ENCODE measurements at regions not wholly inside any gene's neighbourhood (a gene's known extent, or its start where the extent isn't known, plus 50 kb on each side); places are given as distances from the start of the nearest gene placed in this dataset.

- H3K4me1 Mint-ChIP-seq (ENCODE audit: low read depth) = no peaks in the 10 kb centered on the region
- POLR2A ChIA-PET = no interaction called here
- peaks cover 9% of the 10 kb centered on the region for H3K27me3 Mint-ChIP-seq
- no peaks in the 10 kb centered on the region for H3K36me3 Mint-ChIP-seq (ENCODE audit: low read depth)
- no peaks in the 10 kb centered on the region for H3K4me1 ChIP-seq (ENCODE audit: insufficient read depth, low read length)
- ATAC-seq (ENCODE audit: poor library complexity) = no peak
- no peak overlapping the region for H3K27ac ChIP-seq (ENCODE audit: low read depth in 1 of 2, low read length in 2 of 2)
- H3K36me3 ChIP-seq (ENCODE audit: insufficient read depth, low read length) = no peaks in the 10 kb centered on the region
- no peaks in the 10 kb centered on the region for H3K27me3 ChIP-seq (ENCODE audit: control insufficient read depth in 1 of 2, insufficient read depth in 2 of 2, low read length in 2 of 2)
- H3K9me3 Mint-ChIP-seq = no peaks in the 10 kb centered on the region
- no peak overlapping the region for H3K4me3 ChIP-seq (ENCODE audit: low read length)
- TF ChIP-seq, protein P1, sequence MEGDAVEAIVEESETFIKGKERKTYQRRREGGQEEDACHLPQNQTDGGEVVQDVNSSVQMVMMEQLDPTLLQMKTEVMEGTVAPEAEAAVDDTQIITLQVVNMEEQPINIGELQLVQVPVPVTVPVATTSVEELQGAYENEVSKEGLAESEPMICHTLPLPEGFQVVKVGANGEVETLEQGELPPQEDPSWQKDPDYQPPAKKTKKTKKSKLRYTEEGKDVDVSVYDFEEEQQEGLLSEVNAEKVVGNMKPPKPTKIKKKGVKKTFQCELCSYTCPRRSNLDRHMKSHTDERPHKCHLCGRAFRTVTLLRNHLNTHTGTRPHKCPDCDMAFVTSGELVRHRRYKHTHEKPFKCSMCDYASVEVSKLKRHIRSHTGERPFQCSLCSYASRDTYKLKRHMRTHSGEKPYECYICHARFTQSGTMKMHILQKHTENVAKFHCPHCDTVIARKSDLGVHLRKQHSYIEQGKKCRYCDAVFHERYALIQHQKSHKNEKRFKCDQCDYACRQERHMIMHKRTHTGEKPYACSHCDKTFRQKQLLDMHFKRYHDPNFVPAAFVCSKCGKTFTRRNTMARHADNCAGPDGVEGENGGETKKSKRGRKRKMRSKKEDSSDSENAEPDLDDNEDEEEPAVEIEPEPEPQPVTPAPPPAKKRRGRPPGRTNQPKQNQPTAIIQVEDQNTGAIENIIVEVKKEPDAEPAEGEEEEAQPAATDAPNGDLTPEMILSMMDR (IDR thresholded peaks at IDR 0.05) = no peak
- no peak for DNase-seq
- H3K9me3 ChIP-seq (ENCODE audit: control insufficient read depth in 1 of 2, insufficient read depth in 1 of 2, low read length in 2 of 2) = peaks cover 0 to 31% of the 10 kb centered on the region in 2 experiments
- H3K27ac Mint-ChIP-seq = no peak overlapping the region
- no peak overlapping the region for H3K4me3 Mint-ChIP-seq
- intact Hi-C loops (cut with DNase I, micrococcal nuclease) = no loop called here
- CTCF ChIA-PET = no interaction called here
These were observed 103.8 kb upstream of the C14orf180 start for GRCh38 chr14:104475802-104476201.

DNA sequence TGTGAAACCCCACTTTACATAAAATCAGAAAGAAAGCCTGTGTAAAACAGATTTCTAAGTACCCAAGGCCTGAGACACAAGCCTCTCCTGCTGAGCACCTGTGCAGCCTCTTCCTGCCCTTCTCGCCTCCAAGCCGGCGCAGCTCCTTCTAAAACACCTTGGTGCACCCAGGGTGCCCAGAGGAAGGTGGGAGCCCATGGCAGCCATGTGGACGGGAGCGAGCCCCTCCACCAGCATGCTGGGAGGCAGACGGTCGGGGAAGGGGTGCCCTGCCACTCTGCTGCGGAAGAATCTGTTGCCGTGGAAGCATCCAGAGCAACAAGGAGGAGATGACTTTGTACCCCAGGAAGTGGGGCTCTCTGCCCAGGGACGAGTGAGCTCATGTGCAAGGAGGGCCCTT is 103.1 kb upstream of the C14orf180 start:
- no peaks in the 10 kb centered on the region for H3K27me3 ChIP-seq (ENCODE audit: control insufficient read depth in 1 of 2, insufficient read depth in 2 of 2, low read length in 2 of 2)
- ATAC-seq (ENCODE audit: poor library complexity) = no peak

GRCh38 chr14:104477117-104477623 is 102.4 kb upstream of the C14orf180 start:
- no peaks in the 10 kb centered on the region for H3K36me3 ChIP-seq (ENCODE audit: insufficient read depth, low read length)
- TF ChIP-seq, protein P1 (IDR thresholded peaks at IDR 0.05) = no peak
- POLR2A ChIA-PET = no interaction called here
- H3K4me1 Mint-ChIP-seq (ENCODE audit: low read depth) = no peaks in the 10 kb centered on the region
- no peak overlapping the region for H3K27ac Mint-ChIP-seq
- H3K9me3 Mint-ChIP-seq = no peaks in the 10 kb centered on the region
- CTCF ChIA-PET = no interaction called here
- intact Hi-C loops (cut with DNase I, micrococcal nuclease) = no loop called here
- peaks cover 9% of the 10 kb centered on the region for H3K27me3 Mint-ChIP-seq
- peaks cover 10 to 40% of the 10 kb centered on the region in 2 experiments for H3K9me3 ChIP-seq (ENCODE audit: control insufficient read depth in 1 of 2, insufficient read depth in 1 of 2, low read length in 2 of 2)
- no peaks in the 10 kb centered on the region for H3K27me3 ChIP-seq (ENCODE audit: control insufficient read depth in 1 of 2, insufficient read depth in 2 of 2, low read length in 2 of 2)
- DNase-seq = no peak
- H3K4me3 ChIP-seq (ENCODE audit: low read length) = no peak overlapping the region
- no peak for ATAC-seq (ENCODE audit: poor library complexity)
- no peaks in the 10 kb centered on the region for H3K36me3 Mint-ChIP-seq (ENCODE audit: low read depth)
- H3K4me1 ChIP-seq (ENCODE audit: insufficient read depth, low read length) = no peaks in the 10 kb centered on the region
- no peak overlapping the region for H3K4me3 Mint-ChIP-seq
- no peak overlapping the region for H3K27ac ChIP-seq (ENCODE audit: low read depth in 1 of 2, low read length in 2 of 2)

More for the DNA sequence above, 103.1 kb upstream of the C14orf180 start:
- Histone ChIP-seq H3K9me3 (ENCODE audit: control insufficient read depth in 1 of 2, insufficient read depth in 1 of 2, low read length in 2 of 2) (peaks cover 5 to 37% of the 10 kb centered on the region in 2 experiments), H3K27ac (ENCODE audit: low read depth in 1 of 2, low read length in 2 of 2) (no peak overlapping the region), H3K36me3 (ENCODE audit: insufficient read depth, low read length) (no peaks in the 10 kb centered on the region), H3K4me1 (ENCODE audit: insufficient read depth, low read length) (no peaks in the 10 kb centered on the region), H3K4me3 (ENCODE audit: low read length) (no peak overlapping the region)
- no peak overlapping the region for H3K27ac Mint-ChIP-seq
- TF ChIP-seq, protein P1 (IDR thresholded peaks at IDR 0.05) = no peak
- peaks cover 9% of the 10 kb centered on the region for H3K27me3 Mint-ChIP-seq
- intact Hi-C loops (cut with DNase I, micrococcal nuclease) = no loop called here
- ChIA-PET POLR2A (no interaction called here), CTCF (no interaction called here)
- H3K4me3 Mint-ChIP-seq = no peak overlapping the region
- no peaks in the 10 kb centered on the region for H3K36me3 Mint-ChIP-seq (ENCODE audit: low read depth)
- DNase-seq = no peak
- no peaks in the 10 kb centered on the region for H3K4me1 Mint-ChIP-seq (ENCODE audit: low read depth)
- no peaks in the 10 kb centered on the region for H3K9me3 Mint-ChIP-seq
